ENCODE measurements at regions not wholly inside any gene's neighbourhood (a gene's known extent, or its start where the extent isn't known, plus 50 kb on each side); places are given as distances from the start of the nearest gene placed in this dataset.

DNA sequence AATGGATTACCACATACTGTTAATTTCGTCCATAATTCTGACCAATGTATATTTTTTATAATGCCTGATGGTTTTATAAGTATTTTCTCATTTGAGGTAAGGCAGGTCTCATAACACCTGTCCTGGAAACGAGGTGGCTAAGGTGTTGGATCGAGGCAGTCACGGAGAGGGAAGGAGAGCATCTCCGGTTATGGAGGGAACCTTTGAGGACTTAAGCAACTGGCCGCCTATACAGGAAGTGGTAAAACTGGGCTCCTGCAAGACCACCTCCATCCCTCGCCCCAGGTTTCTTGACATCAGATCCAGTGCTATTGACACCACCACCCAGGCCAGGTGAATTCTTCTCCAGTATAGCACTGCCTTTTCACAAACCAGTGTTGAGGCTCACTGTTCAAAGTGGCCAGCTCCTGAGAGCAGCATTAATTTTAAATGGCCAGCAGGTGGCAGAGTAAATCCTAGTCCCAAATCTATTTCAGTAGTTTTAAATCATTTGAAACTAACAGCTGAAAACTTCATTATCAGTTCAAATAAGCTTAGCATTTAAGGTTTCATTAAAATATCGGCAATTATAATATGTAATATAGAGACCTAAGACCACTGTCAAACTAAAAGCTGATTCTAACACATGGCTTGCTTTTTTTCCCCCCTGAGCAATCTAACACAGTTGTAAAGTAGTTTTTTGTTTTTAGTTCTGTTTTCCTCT lies 100.8 kb downstream of the PPM1A start:
- H3K27me3 Mint-ChIP-seq = peaks cover 20% of the 10 kb centered on the region
- no peak overlapping the region for H3K27ac Mint-ChIP-seq
- DNase-seq = peak; percentile 36
- ChIA-PET POLR2A (no interaction called here), CTCF (interaction anchor here (0.8 to 1.3 kb wide), 4 partner anchors 9 to 35 kb away, joined by 3 to 6 read pairs (median 4); no protein-coding TSS in a partner anchor)
- peaks cover 1% of the 10 kb centered on the region for H3K4me1 Mint-ChIP-seq
- no peaks in the 10 kb centered on the region for H3K36me3 Mint-ChIP-seq (ENCODE audit: low read depth)
- H3K4me3 Mint-ChIP-seq = no peak overlapping the region
- H3K9me3 Mint-ChIP-seq = no peaks in the 10 kb centered on the region

DNA sequence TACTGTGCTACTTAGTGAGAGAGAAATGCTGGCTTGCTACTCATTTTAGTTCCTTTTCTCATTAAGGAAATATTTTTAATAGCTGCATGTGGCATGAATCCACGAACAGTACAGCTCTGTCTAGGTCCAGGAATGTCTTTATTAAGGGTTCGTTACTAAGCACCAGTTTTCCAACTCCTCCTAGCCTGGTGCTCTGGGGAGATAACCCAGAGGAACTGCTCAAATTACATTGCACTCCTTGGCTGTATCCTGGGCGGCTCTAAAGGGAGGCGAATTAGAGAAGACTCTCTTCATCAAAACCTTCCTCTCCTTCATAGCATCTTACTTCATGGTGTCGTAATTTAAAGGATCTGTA lies 101.3 kb downstream of the PPM1A start:
- H3K4me3 Mint-ChIP-seq = no peak overlapping the region
- DNase-seq = no peak
- ChIA-PET POLR2A (no interaction called here), CTCF (interaction anchor here (0.9 to 1.3 kb wide), 2 partner anchors 9 to 19 kb away, joined by 5 to 6 read pairs; no protein-coding TSS in a partner anchor)
- H3K27me3 Mint-ChIP-seq = peaks cover 18% of the 10 kb centered on the region
- H3K4me1 Mint-ChIP-seq = peaks cover 1% of the 10 kb centered on the region
- H3K27ac Mint-ChIP-seq = no peak overlapping the region
- no peaks in the 10 kb centered on the region for H3K9me3 Mint-ChIP-seq
- H3K36me3 Mint-ChIP-seq (ENCODE audit: low read depth) = no peaks in the 10 kb centered on the region

DNA sequence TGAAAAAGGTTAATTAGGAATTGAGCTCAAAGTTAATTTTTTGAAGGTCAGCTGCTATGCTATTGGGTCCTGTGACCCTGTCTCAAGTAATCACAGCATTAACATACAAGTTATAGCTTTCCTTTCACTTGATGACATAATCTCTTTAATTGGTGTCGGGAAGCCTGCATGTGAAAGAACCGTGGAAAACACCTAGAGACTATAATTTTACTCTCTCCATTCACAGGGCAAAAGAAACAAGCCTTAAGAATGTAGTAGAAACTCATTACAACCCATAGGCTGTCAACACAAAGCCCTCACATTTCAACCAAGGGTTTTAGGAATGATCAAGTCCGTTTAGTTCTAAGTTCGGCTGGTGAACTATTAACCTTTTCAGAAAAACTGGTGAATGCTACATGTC lies 104.4 kb downstream of the PPM1A start:
- Mint-ChIP-seq H3K27me3 (peaks cover 21% of the 10 kb centered on the region), H3K27ac (no peak overlapping the region), H3K4me1 (no peaks in the 10 kb centered on the region), H3K36me3 (ENCODE audit: low read depth) (no peaks in the 10 kb centered on the region), H3K4me3 (no peak overlapping the region), H3K9me3 (no peaks in the 10 kb centered on the region)
- CTCF ChIA-PET = interaction anchor here (0.7 kb wide), 1 partner anchor 22 kb away, joined by 3 read pairs; no protein-coding TSS in a partner anchor
- DNase-seq = no peak
- POLR2A ChIA-PET = no interaction called here

- DNase-seq = no peak
- ChIA-PET CTCF (no interaction called here), POLR2A (no interaction called here)
- H3K4me3 Mint-ChIP-seq = no peak overlapping the region
- peaks cover 18% of the 10 kb centered on the region for H3K27me3 Mint-ChIP-seq
- no peaks in the 10 kb centered on the region for H3K9me3 Mint-ChIP-seq
- no peak overlapping the region for H3K27ac Mint-ChIP-seq
- no peaks in the 10 kb centered on the region for H3K4me1 Mint-ChIP-seq
- no peaks in the 10 kb centered on the region for H3K36me3 Mint-ChIP-seq (ENCODE audit: low read depth)
Measured at GRCh38 chr14:60355768-60356167, 106.7 kb downstream of the PPM1A start.

- H3K27me3 Mint-ChIP-seq = peaks cover 23% of the 10 kb centered on the region
Measured at GRCh38 chr14:60356386-60356785, 107.4 kb downstream of the PPM1A start.

GRCh38 chr14:60356906-60357550 lies 108.0 kb downstream of the PPM1A start:
- ChIA-PET POLR2A (no interaction called here), CTCF (no interaction called here)
- Mint-ChIP-seq H3K9me3 (no peaks in the 10 kb centered on the region), H3K4me3 (no peak overlapping the region), H3K4me1 (no peaks in the 10 kb centered on the region), H3K27ac (no peak overlapping the region), H3K36me3 (ENCODE audit: low read depth) (no peaks in the 10 kb centered on the region), H3K27me3 (peaks cover 19% of the 10 kb centered on the region)
- no peak for DNase-seq

More at GRCh38 chr14:60356386-60356785, 107.4 kb downstream of the PPM1A start:
- no peak for DNase-seq
- POLR2A ChIA-PET = no interaction called here
- CTCF ChIA-PET = no interaction called here
- Mint-ChIP-seq H3K4me3 (no peak overlapping the region), H3K27ac (no peak overlapping the region), H3K36me3 (ENCODE audit: low read depth) (no peaks in the 10 kb centered on the region), H3K4me1 (no peaks in the 10 kb centered on the region), H3K9me3 (no peaks in the 10 kb centered on the region)

DNA sequence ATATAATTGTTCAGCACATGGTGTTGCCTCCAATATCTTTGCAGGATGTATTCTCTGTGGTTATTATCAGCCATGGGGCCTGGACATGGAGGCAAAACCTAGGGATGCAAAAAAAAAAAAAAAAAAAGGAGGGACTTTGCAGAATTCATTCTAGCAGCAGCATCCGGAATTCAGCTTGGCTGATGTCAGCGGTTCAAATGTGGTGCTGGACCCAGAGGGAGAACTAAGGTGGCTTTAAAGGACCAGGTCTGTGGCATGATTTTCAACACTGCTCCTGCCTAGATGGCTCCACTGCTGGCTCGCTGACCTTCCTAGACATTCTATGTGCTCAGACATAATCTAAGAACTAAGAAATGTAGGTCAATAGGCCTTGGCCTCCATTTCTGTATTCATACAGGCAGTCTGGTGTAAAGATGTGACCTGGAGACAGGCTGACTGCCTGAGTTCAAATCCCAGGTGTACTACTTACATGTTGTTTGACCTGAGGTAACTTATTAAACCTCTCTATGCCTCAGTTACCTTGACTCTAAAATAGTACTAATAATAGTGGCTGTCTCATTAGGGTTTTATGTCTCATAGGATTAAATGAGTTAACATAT lies 108.6 kb downstream of the PPM1A start:
- DNase-seq = no peak
- no peak overlapping the region for H3K4me3 Mint-ChIP-seq
- CTCF ChIA-PET = interaction anchor here (0.6 to 0.7 kb wide), 2 partner anchors 25 to 99 kb away, joined by 3 read pairs; no protein-coding TSS in a partner anchor

DNA sequence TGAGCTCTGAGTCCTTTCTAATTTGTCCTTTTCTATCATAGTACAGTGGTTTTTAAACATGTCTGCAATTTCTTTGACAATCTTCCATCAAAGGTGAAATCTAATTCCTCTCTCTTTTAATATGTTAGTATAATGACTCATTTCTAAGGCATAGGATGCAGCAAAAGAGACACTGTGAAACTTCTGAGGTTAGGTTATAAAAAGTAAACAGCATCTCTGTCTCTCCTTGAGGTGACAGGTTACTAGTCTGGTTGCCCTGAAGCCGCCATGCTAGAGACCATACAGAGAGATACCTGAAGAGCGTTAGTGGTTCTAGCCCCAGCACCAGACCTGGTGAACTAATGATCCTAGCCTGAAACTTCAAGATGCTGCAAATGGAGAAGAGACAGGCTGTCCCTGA lies 114.3 kb downstream of the PPM1A start:
- CTCF ChIA-PET = no interaction called here

More for the DNA sequence above, 108.6 kb downstream of the PPM1A start:
- Mint-ChIP-seq H3K27ac (no peak overlapping the region), H3K9me3 (no peaks in the 10 kb centered on the region), H3K36me3 (ENCODE audit: low read depth) (no peaks in the 10 kb centered on the region), H3K27me3 (peaks cover 19% of the 10 kb centered on the region), H3K4me1 (no peaks in the 10 kb centered on the region)
- POLR2A ChIA-PET = no interaction called here

DNA sequence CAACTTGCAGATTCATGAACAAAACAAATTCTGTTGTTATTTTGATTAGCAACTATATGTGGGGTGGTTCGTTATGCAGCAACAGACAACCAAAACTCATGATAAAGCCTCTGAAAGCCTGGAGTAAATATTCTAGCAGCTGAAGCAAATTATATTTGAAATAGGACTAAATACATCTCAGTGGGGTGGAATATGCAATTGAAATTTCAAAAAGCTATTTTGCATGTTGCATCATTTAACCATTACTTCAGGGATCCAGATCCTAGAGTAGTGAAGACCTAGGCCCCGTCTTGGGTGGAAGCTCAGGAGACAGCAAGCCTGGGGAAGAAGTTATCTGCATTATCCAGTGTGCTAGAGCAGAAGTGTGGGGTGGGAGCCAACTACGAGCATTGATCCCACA lies 114.7 kb downstream of the PPM1A start:
- Mint-ChIP-seq H3K4me3 (no peak overlapping the region), H3K27me3 (peaks cover 11% of the 10 kb centered on the region), H3K36me3 (ENCODE audit: low read depth) (no peaks in the 10 kb centered on the region), H3K4me1 (no peaks in the 10 kb centered on the region), H3K9me3 (no peaks in the 10 kb centered on the region), H3K27ac (no peak overlapping the region)
- no peak for DNase-seq
- ChIA-PET CTCF (no interaction called here), POLR2A (no interaction called here)

More for the DNA sequence above, 114.3 kb downstream of the PPM1A start:
- no peaks in the 10 kb centered on the region for H3K9me3 Mint-ChIP-seq
- POLR2A ChIA-PET = no interaction called here
- H3K27me3 Mint-ChIP-seq = peaks cover 11% of the 10 kb centered on the region
- H3K36me3 Mint-ChIP-seq (ENCODE audit: low read depth) = no peaks in the 10 kb centered on the region
- H3K4me1 Mint-ChIP-seq = no peaks in the 10 kb centered on the region
- DNase-seq = no peak
- H3K4me3 Mint-ChIP-seq = no peak overlapping the region
- no peak overlapping the region for H3K27ac Mint-ChIP-seq

GRCh38 chr14:60381909-60382308 lies 104.0 kb downstream of the C14orf39 start:
- CTCF ChIA-PET = interaction anchor here (0.6 kb wide), 1 partner anchor 24 kb away, joined by 3 read pairs; no protein-coding TSS in a partner anchor
- no peaks in the 10 kb centered on the region for H3K36me3 Mint-ChIP-seq (ENCODE audit: low read depth)

More at GRCh38 chr14:60381909-60382308, 104.0 kb downstream of the C14orf39 start:
- H3K4me3 Mint-ChIP-seq = no peak overlapping the region
- no peaks in the 10 kb centered on the region for H3K9me3 Mint-ChIP-seq
- POLR2A ChIA-PET = no interaction called here
- no peak for DNase-seq
- no peaks in the 10 kb centered on the region for H3K4me1 Mint-ChIP-seq
- no peak overlapping the region for H3K27ac Mint-ChIP-seq
- peaks cover 2% of the 10 kb centered on the region for H3K27me3 Mint-ChIP-seq
